MM.1S (cell line): ENCODE measurements at regions not wholly inside any gene's neighbourhood (a gene's known extent, or its start where the extent isn't known, plus 50 kb on each side); places are given as distances from the start of the nearest gene placed in this dataset.

Source experiments
- DNase-seq: peaks from one replicate; pipeline ENCODE4 v3.0.0-alpha.2; 2015
- H2AFZ ChIP-seq: fragments of 300-600 bp; sonication (generic); 2 replicates; pipeline ENCODE4 v1.6.0; 2016; ENCODE audit warnings: antibody characterized with exemption, low read length
- H3F3A ChIP-seq: fragments of 300-600 bp; sonication (generic); 2 replicates; pipeline ENCODE4 v1.6.1; 2016; ENCODE audit warnings: mild to moderate bottlenecking, antibody characterized with exemption, low read length, moderate library complexity, mixed read lengths; ENCODE audit not compliant: insufficient read depth
- H3K27ac ChIP-seq: fragments of 300-600 bp; sonication (generic); 2 replicates; pipeline ENCODE4 v1.5.1; 2016; ENCODE audit warnings: mild to moderate bottlenecking, low read length
- H3K27me3 ChIP-seq: fragments of 300-600 bp; sonication (generic); replicated peaks from 2 replicates; pipeline ENCODE4 v1.6.0; 2016; ENCODE audit warnings: low read length; ENCODE audit not compliant: insufficient read depth
- H3K36me3 ChIP-seq: fragments of 300-600 bp; sonication (generic); replicated peaks from 2 replicates; pipeline ENCODE4 v1.6.1; 2016; ENCODE audit warnings: mild to moderate bottlenecking, low read length, mixed read lengths; ENCODE audit not compliant: insufficient read depth
- H3K4me1 ChIP-seq: fragments of 300-600 bp; sonication (generic); 2 replicates; pipeline ENCODE4 v1.6.1; 2016; ENCODE audit warnings: low read length, mixed read lengths
- H3K4me2 ChIP-seq: fragments of 300-600 bp; sonication (generic); 2 replicates; pipeline ENCODE4 v1.6.0; 2016; ENCODE audit warnings: low read depth, low read length
- H3K4me3 ChIP-seq: fragments of 300-600 bp; sonication (generic); 2 replicates; pipeline ENCODE4 v1.5.1; 2016; ENCODE audit warnings: low read length, mixed read lengths
- H3K79me2 ChIP-seq: fragments of 300-600 bp; sonication (generic); 2 replicates; pipeline ENCODE4 v1.6.1; 2016; ENCODE audit warnings: mixed run types, low read length, mixed read lengths
- H3K9ac ChIP-seq: fragments of 300-600 bp; sonication (generic); 2 replicates; pipeline ENCODE4 v1.6.1; 2016; ENCODE audit warnings: low read length, mixed read lengths
- H3K9me2 ChIP-seq: fragments of 300-600 bp; sonication (generic); replicated peaks from 2 replicates; pipeline ENCODE4 v1.6.1; 2016; ENCODE audit warnings: mild to moderate bottlenecking, low read length, mixed read lengths; ENCODE audit not compliant: insufficient read depth
- H3K9me3 ChIP-seq: fragments of 300-600 bp; sonication (generic); replicated peaks from 2 replicates; pipeline ENCODE4 v1.6.1; 2016; ENCODE audit warnings: mild to moderate bottlenecking, low read length, mixed read lengths; ENCODE audit not compliant: insufficient read depth
- H4K20me1 ChIP-seq: fragments of 300-600 bp; sonication (generic); 2 replicates; pipeline ENCODE4 v1.6.1; 2016; ENCODE audit warnings: mild to moderate bottlenecking, low read length, moderate library complexity, mixed read lengths; ENCODE audit not compliant: insufficient read depth
- CTCF ChIP-seq: fragments of 300-600 bp; sonication (generic); IDR thresholded peaks from 2 replicates; pipeline ENCODE4 v1.5.1; 2016; ENCODE audit warnings: antibody characterized with exemption, low read length, mixed read lengths
- EZH2 ChIP-seq: fragments of 300-600 bp; sonication (generic); optimal IDR thresholded peaks from 2 replicates; pipeline ENCODE3; 2017; ENCODE audit warnings: low read depth, mild to moderate bottlenecking, antibody characterized with exemption, low read length, mixed read lengths
- EZH2phosphoT487 ChIP-seq: fragments of 300-600 bp; sonication (generic); IDR thresholded peaks from 2 replicates; pipeline ENCODE4 v1.6.1; 2018; ENCODE audit warnings: antibody characterized with exemption, low read length

- H2AFZ ChIP-seq, result no peak overlapping the region
These were observed 1021.1 kb downstream of the STIM2 start for GRCh38 chr4:27881705-27882104.

GRCh38 chr4:27886120-27886519 is 1025.5 kb downstream of the STIM2 start:
- Histone ChIP-seq H3K9me3 (no peaks in the 10 kb centered on the region), H3K4me1 (0 out of 2 replicates have a peak, but pooled peaks cover 9% of the 10 kb centered on the region), H3K27me3 (no peaks in the 10 kb centered on the region), H3K9me2 (no peaks in the 10 kb centered on the region), H3K4me3 (no peak overlapping the region), H3K9ac (no peak overlapping the region), H2AFZ (no peak overlapping the region), H3K36me3 (no peaks in the 10 kb centered on the region), H3K79me2 (no peaks in the 10 kb centered on the region), H3F3A (no peaks in the 10 kb centered on the region), H4K20me1 (no peaks in the 10 kb centered on the region), H3K4me2 (no peak overlapping the region), H3K27ac (no peak overlapping the region)
- DNase-seq, result no peak
- no peak for TF ChIP-seq CTCF
- no peak for TF ChIP-seq EZH2
- TF ChIP-seq EZH2phosphoT487, result no peak

More at GRCh38 chr4:27881705-27882104, 1021.1 kb downstream of the STIM2 start:
- Histone ChIP-seq H3K9me2 (no peaks in the 10 kb centered on the region), H3K4me2 (no peak overlapping the region), H3K79me2 (no peaks in the 10 kb centered on the region), H3K27ac (no peak overlapping the region), H3F3A (no peaks in the 10 kb centered on the region), H3K9ac (no peak overlapping the region), H3K4me3 (no peak overlapping the region), H3K27me3 (no peaks in the 10 kb centered on the region), H3K36me3 (no peaks in the 10 kb centered on the region), H3K9me3 (no peaks in the 10 kb centered on the region), H3K4me1 (no peaks in the 10 kb centered on the region), H4K20me1 (no peaks in the 10 kb centered on the region)
- no peak for DNase-seq
- no peak for TF ChIP-seq EZH2phosphoT487

- no peaks in the 10 kb centered on the region for H3K9me3 ChIP-seq
- no peak overlapping the region for H3K9ac ChIP-seq
- H3K27me3 ChIP-seq, result no peaks in the 10 kb centered on the region
- no peak overlapping the region for H3K27ac ChIP-seq
- TF ChIP-seq EZH2phosphoT487 (no peak), CTCF (no peak), EZH2 (no peak)
- no peaks in the 10 kb centered on the region for H4K20me1 ChIP-seq
- no peaks in the 10 kb centered on the region for H3K36me3 ChIP-seq
- no peaks in the 10 kb centered on the region for H3K79me2 ChIP-seq
- H3K9me2 ChIP-seq, result no peaks in the 10 kb centered on the region
- no peak overlapping the region for H3K4me2 ChIP-seq
- H3K4me3 ChIP-seq, result no peak overlapping the region
- no peak for DNase-seq
- H2AFZ ChIP-seq, result no peak overlapping the region
- 0 out of 2 replicates have a peak, but pooled peaks cover 9% of the 10 kb centered on the region for H3K4me1 ChIP-seq
- no peaks in the 10 kb centered on the region for H3F3A ChIP-seq
These were observed 1027.0 kb downstream of the STIM2 start for GRCh38 chr4:27887646-27888045.

GRCh38 chr4:27888505-27888904 is 1027.9 kb downstream of the STIM2 start:
- H3K9me3 ChIP-seq, result no peaks in the 10 kb centered on the region
- no peaks in the 10 kb centered on the region for H4K20me1 ChIP-seq

More at GRCh38 chr4:27888505-27888904, 1027.9 kb downstream of the STIM2 start:
- Histone ChIP-seq H3K9me2 (no peaks in the 10 kb centered on the region), H3K4me2 (no peak overlapping the region), H3K4me1 (0 out of 2 replicates have a peak, but pooled peaks cover 9% of the 10 kb centered on the region), H3K4me3 (no peak overlapping the region), H3K9ac (no peak overlapping the region), H3F3A (no peaks in the 10 kb centered on the region), H3K27ac (no peak overlapping the region), H3K27me3 (no peaks in the 10 kb centered on the region), H3K36me3 (no peaks in the 10 kb centered on the region), H3K79me2 (no peaks in the 10 kb centered on the region), H2AFZ (no peak overlapping the region)
- no peak for TF ChIP-seq EZH2phosphoT487
- TF ChIP-seq EZH2, result no peak
- no peak for TF ChIP-seq CTCF
- DNase-seq, result peak; percentile 33
